ENCODE measurements at regions not wholly inside any gene's neighbourhood (a gene's known extent, or its start where the extent isn't known, plus 50 kb on each side); places are given as distances from the start of the nearest gene placed in this dataset.
"Not testable (repeated sequence)": the region's sequence is repeated elsewhere in the genome, so short reads cannot be mapped to it uniquely, and the experiment has no call there.

- TF ChIP-seq ZNF281 (CRISPR knock-in tag; IDR thresholded peaks at IDR 0.05), result no peak
- TF ChIP-seq NFATC4 (CRISPR knock-in tag; IDR thresholded peaks at IDR 0.05), result no peak
- TF ChIP-seq ZNF317 (CRISPR knock-in tag; IDR thresholded peaks at IDR 0.05; ENCODE audit: borderline replicate concordance, low read depth), result no peak
- TF ChIP-seq SMAD3 (CRISPR knock-in tag; IDR thresholded peaks at IDR 0.05; ENCODE audit: borderline replicate concordance), result no peak
- no peak for TF ChIP-seq AFF4 (CRISPR knock-in tag; IDR thresholded peaks at IDR 0.05; ENCODE audit: borderline replicate concordance)
Observed at GRCh38 chr3:87548271-87548670, 271.9 kb upstream of the POU1F1 start (continued).

GRCh38 chr3:87546216-87546615 is 269.8 kb upstream of the POU1F1 start:
- Mint-ChIP-seq H3K4me1 (no peaks in the 10 kb centered on the region), H3K27me3 (ENCODE audit: low read depth) (no peaks in the 10 kb centered on the region; the same call in 1 of the 2 replicates), H3K27ac (no peak overlapping the region), H3K9me3 (peaks cover 39% of the 10 kb centered on the region), H3K4me3 (no peak overlapping the region), H3K36me3 (peaks cover 27% of the 10 kb centered on the region)
- DNase-seq (ENCODE audit: low spot score) (no peak), ATAC-seq (no peak)
- no peak for TF ChIP-seq ATF1 (CRISPR knock-in tag; IDR thresholded peaks at IDR 0.05)
- no peak for TF ChIP-seq USF1 (CRISPR knock-in tag; IDR thresholded peaks at IDR 0.05)
- no peak for TF ChIP-seq FOXJ3 (CRISPR knock-in tag; IDR thresholded peaks at IDR 0.05; ENCODE audit: borderline replicate concordance)
- no peak for TF ChIP-seq CBFB (CRISPR knock-in tag; IDR thresholded peaks at IDR 0.05; ENCODE audit: low read depth)
- no peak for TF ChIP-seq PRRX2 (CRISPR knock-in tag; IDR thresholded peaks at IDR 0.05)
- TF ChIP-seq FOXP1 (CRISPR knock-in tag; IDR thresholded peaks at IDR 0.05; ENCODE audit: borderline replicate concordance), result no peak
- TF ChIP-seq IRF1 (CRISPR knock-in tag; IDR thresholded peaks at IDR 0.05), result no peak
- no peak for TF ChIP-seq PRDM15 (CRISPR knock-in tag; IDR thresholded peaks at IDR 0.05)
- TF ChIP-seq HMGXB4 (CRISPR knock-in tag; IDR thresholded peaks at IDR 0.05), result no peak
- no peak for TF ChIP-seq ZNF512 (CRISPR knock-in tag; IDR thresholded peaks at IDR 0.05; ENCODE audit: borderline replicate concordance)
- no peak for TF ChIP-seq TP53 (CRISPR knock-in tag; IDR thresholded peaks at IDR 0.05)
- no peak for TF ChIP-seq E2F1 (CRISPR knock-in tag; IDR thresholded peaks at IDR 0.05)
- ChIA-PET CTCF (no interaction called here), POLR2A (no interaction called here)

GRCh38 chr3:87543408-87543807 is 267.0 kb upstream of the POU1F1 start:
- H3K27ac Mint-ChIP-seq; DNase-seq (ENCODE audit: low spot score); ATAC-seq; H3K27me3 Mint-ChIP-seq (ENCODE audit: low read depth); POLR2A ChIA-PET; CTCF ChIA-PET; H3K4me3 Mint-ChIP-seq; H3K4me1 Mint-ChIP-seq: not testable (repeated sequence)
- Mint-ChIP-seq H3K36me3 (peaks cover 27% of the 10 kb centered on the region), H3K9me3 (peaks cover 39% of the 10 kb centered on the region)
